ENCODE measurements at regions not wholly inside any gene's neighbourhood (a gene's known extent, or its start where the extent isn't known, plus 50 kb on each side); places are given as distances from the start of the nearest gene placed in this dataset.

GRCh38 chr21:18759267-18759666 is 355.7 kb upstream of the TMPRSS15 start:
- H3K36me3 ChIP-seq: no peaks in the 10 kb centered on the region
- H3K27ac ChIP-seq: no peak overlapping the region
- H3K27me3 ChIP-seq: no peaks in the 10 kb centered on the region
- intact Hi-C loops (cut with DNase I): no loop called here
- DNase-seq: no peak
- no peak for ATAC-seq
- no peak overlapping the region for H3K4me3 ChIP-seq
- H3K9me3 ChIP-seq: peaks cover 0 to 14% of the 10 kb centered on the region in 2 donors
- no peaks in the 10 kb centered on the region for H3K4me1 ChIP-seq
- no peak for TF ChIP-seq CTCF (IDR thresholded peaks at IDR 0.05)

- ATAC-seq: no peak
- no peak for TF ChIP-seq CTCF (IDR thresholded peaks at IDR 0.05)
- H3K4me3 ChIP-seq: no peak overlapping the region
- H3K27me3 ChIP-seq: no peaks in the 10 kb centered on the region
- H3K36me3 ChIP-seq: no peaks in the 10 kb centered on the region
- intact Hi-C loops (cut with DNase I): no loop called here
- H3K9me3 ChIP-seq: peaks cover 0 to 19% of the 10 kb centered on the region in 2 donors
- H3K27ac ChIP-seq: no peak overlapping the region
- H3K4me1 ChIP-seq: no peaks in the 10 kb centered on the region
- peak in 1 of 4 donors; percentile 30 for DNase-seq
Measured at GRCh38 chr21:18759751-18760161, 356.2 kb upstream of the TMPRSS15 start.

GRCh38 chr21:18760247-18760646 is 356.7 kb upstream of the TMPRSS15 start:
- ATAC-seq: no peak
- intact Hi-C loops (cut with DNase I): no loop called here
- no peak for DNase-seq

GRCh38 chr21:18764720-18765119 is 361.1 kb upstream of the TMPRSS15 start:
- no peaks in the 10 kb centered on the region for H3K4me1 ChIP-seq
- intact Hi-C loops (cut with DNase I): no loop called here
- no peak for ATAC-seq
- no peaks in the 10 kb centered on the region for H3K27me3 ChIP-seq
- H3K9me3 ChIP-seq: peaks cover 0 to 14% of the 10 kb centered on the region in 2 donors
- H3K4me3 ChIP-seq: no peak overlapping the region
- no peaks in the 10 kb centered on the region for H3K36me3 ChIP-seq
- no peak for TF ChIP-seq CTCF (IDR thresholded peaks at IDR 0.05)
- peak in 1 of 4 donors; percentile 36 for DNase-seq
- H3K27ac ChIP-seq: no peak overlapping the region

More at GRCh38 chr21:18760247-18760646, 356.7 kb upstream of the TMPRSS15 start:
- H3K4me3 ChIP-seq: no peak overlapping the region
- no peak overlapping the region for H3K27ac ChIP-seq
- H3K9me3 ChIP-seq: peaks cover 0 to 20% of the 10 kb centered on the region in 2 donors
- H3K36me3 ChIP-seq: no peaks in the 10 kb centered on the region
- H3K4me1 ChIP-seq: no peaks in the 10 kb centered on the region
- no peaks in the 10 kb centered on the region for H3K27me3 ChIP-seq
- TF ChIP-seq CTCF (IDR thresholded peaks at IDR 0.05): no peak

GRCh38 chr21:18769599-18769998 is 366.0 kb upstream of the TMPRSS15 start:
- intact Hi-C loops (cut with DNase I): no loop called here
- H3K36me3 ChIP-seq: no peaks in the 10 kb centered on the region
- TF ChIP-seq CTCF (IDR thresholded peaks at IDR 0.05): no peak
- no peak overlapping the region for H3K4me3 ChIP-seq
- ATAC-seq: no peak
- H3K27ac ChIP-seq: no peak overlapping the region
- no peaks in the 10 kb centered on the region for H3K4me1 ChIP-seq
- H3K9me3 ChIP-seq: peaks cover 0 to 2% of the 10 kb centered on the region in 2 donors
- H3K27me3 ChIP-seq: no peaks in the 10 kb centered on the region
- DNase-seq: no peak

Measured in left lung (tissue), 4 donors.